GM21423 (cell line): ENCODE measurements at regions not wholly inside any gene's neighbourhood (a gene's known extent, or its start where the extent isn't known, plus 50 kb on each side); places are given as distances from the start of the nearest gene placed in this dataset.
"Not testable (repeated sequence)": the region's sequence is repeated elsewhere in the genome, so short reads cannot be mapped to it uniquely, and the experiment has no call there.

Source experiments
- ATAC-seq: cut with Tn5 transposase; IDR thresholded peaks from one replicate; pipeline ENCODE4 v1.9.1; 2021; ENCODE audit warnings: mild to moderate bottlenecking, moderate library complexity; ENCODE audit not compliant: unreplicated experiment

DNA sequence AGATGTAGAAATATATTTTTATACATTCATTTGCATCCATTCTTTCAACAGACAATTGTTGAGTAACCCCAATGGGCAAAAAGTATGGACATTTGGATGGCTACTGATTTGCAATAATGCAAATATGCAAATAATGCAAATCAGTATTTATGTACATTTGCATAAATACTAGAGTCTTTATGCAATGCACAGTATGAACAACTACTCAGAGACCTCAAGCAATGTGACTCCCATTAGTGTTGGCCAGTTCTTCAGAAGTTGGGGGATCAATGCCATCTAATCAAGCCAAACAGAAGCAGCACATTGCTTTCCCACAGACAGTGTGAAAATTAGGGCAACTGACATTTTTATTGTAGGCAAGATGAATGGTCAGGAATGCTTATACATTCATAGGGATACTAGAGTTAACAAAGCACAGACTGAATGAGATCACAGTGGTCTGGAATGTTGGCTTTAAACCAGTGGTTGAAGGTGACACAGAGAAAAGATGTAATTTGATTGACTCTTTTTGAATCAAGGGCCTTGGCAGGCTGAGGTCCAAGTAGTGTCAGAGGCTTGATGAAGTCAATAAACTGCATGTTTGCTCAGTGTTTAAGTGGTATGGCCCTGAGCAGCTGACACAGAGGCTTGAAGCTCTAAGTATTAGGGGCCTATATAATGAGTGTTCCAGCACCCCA, 256.6 kb downstream of the CTH start:
- ATAC-seq = no peak

- ATAC-seq = no peak
Observed at GRCh38 chr1:70671006-70671405, 259.9 kb downstream of the CTH start.

GRCh38 chr1:70672442-70672888, 261.4 kb downstream of the CTH start:
- ATAC-seq = no peak

DNA sequence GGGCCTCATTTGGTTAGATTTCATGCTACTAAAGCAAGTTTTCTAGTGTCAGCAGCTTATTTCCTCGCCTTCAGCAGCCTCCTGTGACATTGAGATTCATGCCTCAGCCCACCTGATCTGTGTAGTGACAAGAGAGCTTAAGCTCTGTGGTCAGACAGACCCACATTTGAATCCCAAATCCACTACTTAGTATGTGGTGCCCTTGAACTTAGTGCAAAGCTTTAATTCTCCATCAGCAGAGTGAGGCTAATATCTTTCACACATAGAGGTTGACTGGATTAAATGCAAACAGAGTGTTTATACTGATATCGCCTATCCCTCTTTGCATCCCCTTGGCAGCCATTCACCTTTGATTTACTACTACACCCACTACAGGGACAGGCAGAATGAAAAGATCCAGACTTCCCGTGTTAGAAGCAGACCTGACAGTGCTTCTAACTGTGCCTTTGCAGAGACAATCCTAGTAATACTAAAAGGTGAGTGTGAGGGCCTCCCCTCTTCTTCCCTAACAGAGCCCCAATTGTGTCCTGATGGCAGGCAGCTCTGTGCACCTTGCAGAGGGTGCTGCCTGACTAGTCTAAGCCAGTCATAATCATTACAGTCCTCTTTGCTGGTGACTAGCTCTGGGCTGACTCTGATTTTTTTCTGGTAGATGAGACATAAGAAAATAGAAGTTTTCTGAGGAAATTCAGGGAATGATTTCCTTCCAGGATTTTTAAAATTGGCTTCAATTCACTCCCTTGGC, 264.0 kb downstream of the CTH start:
- ATAC-seq = peak; percentile 24

GRCh38 chr1:70675737-70676156, 264.7 kb downstream of the CTH start:
- peak; percentile 90 for ATAC-seq

- ATAC-seq = peak; percentile 99
Observed at GRCh38 chr1:70685300-70686286, 274.5 kb downstream of the CTH start.

DNA sequence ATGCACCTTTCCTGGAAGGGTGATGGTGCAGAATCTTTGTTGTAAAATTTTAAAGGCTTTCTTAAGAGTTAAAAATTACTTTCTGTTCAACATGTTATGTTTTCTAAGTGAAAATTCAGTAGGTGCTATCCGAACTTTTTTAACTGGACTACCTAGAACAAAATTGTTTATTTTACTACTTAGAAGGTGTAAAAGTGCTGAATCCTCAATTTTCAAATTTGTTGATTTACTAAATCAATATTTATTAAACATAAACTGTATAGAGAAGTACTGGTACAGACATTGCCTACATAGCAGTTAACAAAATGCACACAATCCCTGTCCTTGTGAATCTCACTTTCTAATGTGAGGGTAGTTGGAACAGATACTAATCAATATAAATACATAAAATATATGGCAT, 277.5 kb downstream of the CTH start:
- ATAC-seq = no peak

DNA sequence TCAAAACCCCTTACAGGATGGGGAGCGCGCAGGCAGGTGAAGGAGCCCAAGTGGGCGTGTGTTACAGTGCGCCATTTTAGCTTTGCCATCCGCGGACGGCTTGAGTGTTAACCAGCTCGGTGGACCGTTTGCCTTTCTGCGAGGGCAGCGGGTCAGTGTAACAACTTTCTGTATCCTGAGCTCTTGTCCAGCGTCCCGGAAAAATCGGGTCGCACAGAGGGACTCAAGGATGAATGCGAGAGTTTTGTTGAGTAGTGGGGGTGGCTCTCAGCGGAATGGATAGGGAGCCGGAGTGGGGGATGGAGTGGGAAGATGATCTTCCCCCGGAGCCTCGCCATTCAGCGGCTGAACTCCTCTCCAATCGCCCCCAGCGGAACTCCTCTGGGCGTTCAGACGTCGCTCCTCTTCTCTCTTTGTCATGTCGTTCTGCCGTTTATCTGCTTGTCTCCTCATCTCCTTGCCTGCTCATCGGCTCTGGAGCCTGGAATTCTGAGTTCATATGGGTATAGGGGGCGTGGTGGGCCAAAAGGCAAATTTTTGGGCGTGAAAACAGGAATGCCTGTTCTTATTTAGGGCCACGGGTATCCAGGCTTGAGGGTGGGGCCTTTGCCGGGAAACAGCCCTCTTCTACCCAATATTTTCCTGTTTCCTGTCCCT, 295.4 kb downstream of the CTH start:
- no peak for ATAC-seq

- ATAC-seq = no peak
Observed at GRCh38 chr1:70707214-70707613, 296.1 kb downstream of the CTH start.

DNA sequence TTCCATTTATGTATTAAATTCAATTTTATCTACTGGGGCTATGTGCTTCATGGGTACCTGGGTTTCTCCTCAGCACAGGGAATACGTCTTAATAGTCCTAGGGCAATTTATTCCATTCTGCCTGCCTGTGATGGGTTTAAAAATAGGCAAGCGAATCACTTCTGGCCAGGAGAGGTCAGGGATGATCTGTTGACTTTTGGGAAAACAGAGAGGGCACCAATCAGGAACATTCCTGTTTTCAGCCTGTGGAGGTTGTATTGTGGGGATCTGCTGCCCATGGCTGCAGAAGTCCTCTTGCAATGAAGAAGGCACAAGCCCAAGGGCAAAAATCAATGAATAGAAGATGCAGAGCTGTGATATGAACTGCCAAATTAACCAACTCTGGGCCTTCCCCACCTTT, 303.1 kb downstream of the CTH start:
- ATAC-seq = no peak

DNA sequence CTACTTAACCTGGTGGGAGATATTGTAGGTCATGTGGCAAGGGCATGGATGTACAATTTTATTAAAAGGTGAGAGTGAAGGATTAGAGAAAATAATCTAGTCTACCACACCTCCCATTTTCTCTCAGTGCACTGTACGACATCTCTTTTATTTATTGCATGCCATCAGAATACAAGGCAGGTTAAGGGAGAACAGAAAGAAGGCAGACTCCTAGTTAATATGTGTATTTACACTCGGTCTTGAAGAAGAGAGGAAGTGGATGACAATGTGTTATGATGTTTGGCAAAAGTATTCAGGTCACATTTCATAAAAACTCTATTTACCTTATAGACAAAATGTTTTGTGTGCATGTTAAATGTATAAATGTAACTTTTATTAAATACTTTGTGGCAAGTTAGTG, 306.1 kb downstream of the CTH start:
- no peak for ATAC-seq

DNA sequence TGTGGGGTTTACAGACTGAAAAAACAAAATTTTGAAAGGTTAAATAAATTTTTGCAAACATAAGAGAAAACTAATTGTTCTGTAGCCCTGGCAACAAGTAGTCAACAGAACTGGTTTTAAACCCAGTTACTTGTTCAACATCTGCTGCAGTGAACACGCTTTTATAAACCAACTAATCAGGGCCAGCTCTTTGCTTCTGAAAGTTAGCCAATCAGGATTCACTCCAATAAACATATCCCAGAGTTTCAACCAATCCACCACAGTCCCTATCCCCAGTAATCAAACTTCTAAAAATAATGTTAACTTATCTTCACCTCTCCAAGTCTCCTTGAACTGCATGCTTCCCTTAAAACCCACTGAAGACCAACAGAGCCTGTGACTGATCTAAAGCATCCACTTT, 306.6 kb downstream of the CTH start:
- no peak for ATAC-seq

DNA sequence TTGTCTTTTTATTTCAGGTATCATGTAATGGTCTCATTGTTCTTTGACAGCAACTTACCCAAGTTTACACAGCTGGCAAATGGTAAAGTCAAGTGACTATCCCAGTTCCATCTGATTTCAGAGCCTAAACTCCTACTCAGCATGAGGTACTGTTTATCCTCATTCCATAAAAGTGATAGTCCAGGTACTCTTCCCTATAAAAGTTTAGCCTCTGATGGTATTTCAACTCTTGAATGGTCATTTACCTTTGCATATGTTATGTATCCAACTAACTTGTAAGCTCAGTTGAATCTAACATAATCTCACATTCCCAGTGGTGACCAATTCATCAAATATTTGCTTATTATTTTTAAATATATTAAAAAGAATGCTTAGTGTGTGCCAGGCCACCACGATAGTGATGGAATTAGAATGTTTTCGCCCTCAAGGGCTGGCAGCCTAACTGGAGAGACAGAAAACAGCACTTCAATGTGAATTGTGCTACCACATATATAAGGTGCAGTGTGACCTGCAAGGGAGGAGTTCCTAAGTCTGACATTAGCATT, 307.1 kb downstream of the CTH start:
- no peak for ATAC-seq

DNA sequence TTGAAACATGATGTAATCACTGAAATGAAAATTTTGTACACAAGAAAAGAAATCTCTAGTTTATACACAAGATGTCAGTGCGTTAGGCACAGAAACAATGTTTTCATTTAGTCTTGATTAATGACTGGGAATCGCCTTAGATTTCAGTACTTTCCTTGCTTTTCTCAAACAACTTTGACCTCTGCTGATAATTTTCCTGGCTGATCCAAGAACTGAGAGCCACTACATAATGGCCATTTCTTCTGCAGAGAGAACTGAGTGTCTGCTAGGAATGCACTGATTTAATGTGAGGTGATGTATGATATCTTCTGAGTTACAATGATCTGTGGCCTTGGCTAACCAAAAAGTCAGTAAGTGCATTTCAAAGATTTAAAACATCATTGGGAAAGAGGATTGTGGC, 308.1 kb downstream of the CTH start:
- ATAC-seq = no peak

DNA sequence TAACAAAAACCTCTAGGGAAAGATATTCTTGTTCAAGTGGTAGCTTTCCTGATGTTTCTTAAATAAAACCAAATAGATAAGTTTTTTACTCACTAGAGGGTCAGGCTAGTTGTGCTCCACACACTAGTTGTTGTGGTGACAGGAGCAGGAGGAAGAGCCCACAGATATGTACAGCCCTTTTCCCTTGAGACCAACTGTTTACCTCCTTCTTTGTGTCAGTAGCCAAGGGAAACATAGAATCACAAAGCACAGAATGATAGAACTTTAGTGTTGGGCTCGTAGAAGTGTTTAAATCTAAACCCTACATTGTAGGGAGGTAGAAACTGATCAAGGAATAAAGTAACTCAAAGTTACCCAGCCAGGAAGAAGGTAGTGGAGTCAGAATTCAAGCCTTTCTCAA, 309.0 kb downstream of the CTH start:
- no peak for ATAC-seq

DNA sequence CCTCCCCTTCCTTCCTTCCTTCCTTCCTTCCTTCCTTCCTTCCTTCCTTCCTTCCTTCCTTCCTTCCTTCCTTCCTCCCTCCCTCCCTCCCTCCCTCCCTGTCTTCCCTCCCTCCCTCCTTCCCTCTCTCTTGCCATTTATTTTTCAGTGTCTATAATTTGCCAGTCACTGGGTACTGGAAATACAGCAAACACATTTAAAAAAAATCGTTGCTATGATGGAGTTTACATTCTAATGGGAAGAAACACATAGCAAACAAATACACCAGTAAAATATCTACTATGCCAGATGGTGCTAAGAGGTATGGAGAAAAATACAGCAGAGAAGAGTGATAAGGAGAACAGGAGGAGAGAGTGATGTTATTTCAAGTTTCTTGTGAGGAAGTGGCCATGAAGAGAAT, 309.5 kb downstream of the CTH start:
- no peak for ATAC-seq

DNA sequence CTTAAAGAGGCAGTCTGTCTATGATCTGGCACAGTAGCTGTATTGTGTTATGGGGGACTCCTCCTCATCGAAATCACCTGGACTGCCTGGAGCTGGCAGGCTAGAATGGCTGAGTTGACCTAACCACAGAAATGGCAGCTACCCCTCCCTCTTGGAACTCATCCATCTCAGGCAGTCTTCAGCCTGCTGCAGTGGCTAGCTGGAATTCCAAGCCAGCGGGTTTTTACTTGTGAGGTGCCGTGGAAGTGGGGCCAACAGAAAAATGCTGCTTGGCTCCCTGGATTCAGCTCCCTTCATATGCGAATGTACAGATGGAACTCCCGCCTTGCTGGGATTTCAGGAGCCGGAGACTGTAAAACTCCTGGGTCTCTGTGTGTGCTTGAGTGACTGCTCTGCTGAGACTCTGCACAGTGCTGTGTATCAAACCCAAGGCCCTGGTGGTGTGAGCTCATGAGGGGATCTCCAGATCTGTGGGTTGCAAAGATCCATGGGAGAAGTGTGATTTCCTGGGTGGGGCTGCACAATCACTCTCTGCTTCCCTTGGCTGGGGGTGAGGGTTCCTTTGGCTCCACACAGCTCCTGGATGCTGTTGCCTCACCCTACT, 316.9 kb downstream of the CTH start:
- no peak for ATAC-seq

GRCh38 chr1:70736518-70736917, 311.1 kb downstream of the PTGER3 start:
- not testable (repeated sequence) for ATAC-seq

GRCh38 chr1:70737125-70737524, 310.5 kb downstream of the PTGER3 start:
- ATAC-seq = no peak

GRCh38 chr1:70738624-70739023, 309.0 kb downstream of the PTGER3 start:
- no peak for ATAC-seq
